T-helper 2 cell treated with Interferon-gamma antibody and Interleukin-4, amounts not matched to agents 100 ng/mL and 5 ng/mL, for 36 hours (primary cell): ENCODE measurements at regions not wholly inside any gene's neighbourhood (a gene's known extent, or its start where the extent isn't known, plus 50 kb on each side); places are given as distances from the start of the nearest gene placed in this dataset.

Experiments used
- intact Hi-C: fragments of 100-400 bp; cut with micrococcal nuclease; formaldehyde crosslinking; loops from one replicate; pipeline ENCODE4 v1.15.1; 2023

DNA sequence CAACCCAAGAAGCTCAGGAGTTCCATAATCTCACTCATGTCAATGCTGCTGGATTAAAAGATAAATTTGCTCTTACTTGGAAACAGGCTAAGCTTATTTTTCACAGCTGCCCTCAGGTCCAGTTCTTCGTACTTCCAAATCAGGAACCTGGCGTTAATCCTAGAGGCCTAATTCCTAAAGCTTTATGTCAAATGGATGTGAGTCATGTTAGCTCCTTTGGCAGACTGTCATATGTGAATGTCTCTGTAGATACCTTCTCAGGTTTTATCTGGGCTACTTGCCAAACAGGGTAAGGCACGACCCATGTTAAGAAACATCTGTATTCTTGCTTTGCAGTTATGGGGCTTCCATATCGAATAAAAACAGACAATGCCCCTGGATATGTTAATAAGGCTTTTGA is 504.6 kb downstream of the ALG10 start:
- intact Hi-C loops = no loop called here

DNA sequence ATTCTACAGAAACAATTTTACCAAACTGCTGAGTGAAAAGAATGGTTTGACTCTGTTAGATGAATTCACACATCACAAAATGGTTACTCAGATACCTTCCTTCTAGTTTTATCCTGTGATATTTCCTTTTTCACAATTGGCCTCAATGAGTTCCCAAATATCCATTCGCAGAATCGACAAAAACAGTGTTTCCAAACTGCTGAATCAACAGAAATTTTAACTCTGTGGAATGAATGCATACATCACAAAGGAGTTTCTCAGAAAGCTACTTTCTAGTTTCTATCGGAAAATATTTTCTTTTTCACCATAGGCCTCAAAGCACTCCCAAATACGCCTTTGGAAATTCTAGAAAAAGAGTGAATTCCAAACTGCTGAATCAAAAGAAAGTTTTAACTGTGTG is 525.0 kb downstream of the ALG10 start:
- intact Hi-C loops = no loop called here

DNA sequence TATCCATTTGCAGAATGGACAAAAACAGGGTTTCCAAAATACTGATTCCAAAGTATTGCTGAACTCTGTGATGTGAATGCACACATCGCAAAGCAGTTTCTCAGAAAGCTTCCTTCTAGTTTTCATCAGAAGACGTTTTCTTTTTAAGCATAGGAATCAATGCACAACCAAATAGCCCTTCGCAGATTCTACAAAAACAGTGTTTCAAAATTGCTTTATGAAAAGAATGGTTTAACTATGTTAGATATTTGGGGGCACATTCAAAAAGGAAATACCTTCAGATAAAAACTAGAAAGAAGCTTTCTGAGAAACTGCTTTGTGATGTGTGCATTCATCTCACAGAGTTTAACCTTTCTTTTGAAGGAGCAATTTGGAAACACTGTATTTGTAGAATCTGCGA is 569.7 kb downstream of the ALG10 start:
- intact Hi-C loops = no loop called here

DNA sequence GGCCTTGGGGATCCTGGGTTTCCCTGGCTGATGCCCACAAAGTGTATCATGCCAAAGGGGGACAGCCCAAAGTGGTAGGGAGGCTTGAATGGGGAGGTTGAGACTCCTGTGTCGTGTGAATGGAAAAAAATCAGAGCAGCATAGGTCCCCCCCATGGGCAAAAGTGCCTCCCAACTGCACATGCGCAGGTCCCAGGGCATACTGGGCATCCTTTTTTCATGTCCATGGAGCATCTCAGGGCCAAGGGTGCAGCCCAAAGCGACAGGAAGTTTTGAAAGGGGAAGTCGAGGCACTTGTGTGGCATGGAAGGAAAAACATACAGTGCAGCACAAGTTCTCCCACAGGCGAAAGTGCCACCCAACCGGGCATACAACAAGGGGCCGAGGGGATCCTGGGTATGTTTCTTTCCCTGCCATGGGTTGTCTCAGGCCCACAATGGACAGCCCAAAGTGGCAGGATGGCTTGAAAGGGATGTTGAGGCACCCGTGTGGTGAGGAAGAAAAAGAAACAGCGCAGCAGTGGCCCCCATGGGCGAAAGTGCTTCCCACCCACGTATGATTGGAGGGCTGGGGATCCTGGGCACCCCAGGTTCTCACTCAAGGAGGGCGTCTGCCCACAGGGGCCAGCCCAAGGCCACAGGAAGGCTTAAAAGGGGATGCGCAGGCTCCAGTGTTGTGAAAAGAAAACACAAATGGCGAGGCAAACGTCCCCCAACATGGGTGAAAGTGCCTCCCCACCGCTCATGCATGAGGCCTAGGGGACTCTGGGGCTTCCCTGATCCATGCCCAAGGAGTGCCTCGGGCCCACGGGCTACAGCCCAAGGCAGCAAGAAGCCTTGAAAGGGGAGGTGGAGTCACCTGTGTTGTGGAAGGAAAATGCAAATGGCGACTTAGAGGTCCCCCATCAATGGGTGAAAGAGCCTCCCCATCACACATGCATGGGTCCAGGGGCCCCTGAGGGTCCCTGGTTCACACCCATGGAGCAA is 573.7 kb downstream of the ALG10 start:
- intact Hi-C loops = no loop called here

DNA sequence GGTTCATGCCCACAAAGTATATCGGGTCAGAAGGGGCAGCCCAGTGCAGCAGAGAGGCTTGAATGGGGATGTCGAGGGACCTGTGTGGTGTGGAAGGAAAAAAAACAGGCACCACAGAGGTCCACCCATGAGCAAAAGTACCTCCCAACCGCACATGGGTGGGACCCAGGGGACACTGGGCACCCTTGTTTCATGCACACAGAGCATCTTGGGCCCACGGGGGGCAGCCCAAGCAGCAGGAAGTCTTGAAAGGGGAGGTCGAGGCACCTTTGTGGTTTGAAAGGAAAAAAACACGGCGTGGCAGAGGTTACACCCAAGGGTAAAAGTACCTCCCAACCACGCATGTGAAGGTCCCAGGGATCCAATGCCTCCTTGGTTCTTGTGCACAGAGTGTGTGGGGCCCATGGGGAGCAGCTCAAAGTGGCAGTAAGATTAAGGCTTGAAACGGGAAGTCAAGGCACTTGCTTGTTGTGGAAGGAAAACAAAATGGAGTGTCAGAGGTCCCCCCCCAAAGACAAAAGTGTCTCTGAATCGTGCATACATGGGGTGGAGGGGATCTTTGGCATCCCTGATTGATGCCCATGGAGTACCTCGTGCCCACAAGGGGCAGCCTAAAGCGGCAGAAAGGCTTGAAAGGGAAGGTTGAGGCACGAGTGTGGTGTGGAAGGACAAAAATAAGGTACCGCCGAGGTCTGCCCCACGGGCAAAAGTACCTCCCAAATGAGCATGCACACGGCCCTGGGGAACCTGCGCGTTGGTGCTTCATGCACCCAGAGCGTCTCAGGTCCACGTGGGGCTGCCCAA is 575.5 kb downstream of the ALG10 start:
- intact Hi-C loops = no loop called here

DNA sequence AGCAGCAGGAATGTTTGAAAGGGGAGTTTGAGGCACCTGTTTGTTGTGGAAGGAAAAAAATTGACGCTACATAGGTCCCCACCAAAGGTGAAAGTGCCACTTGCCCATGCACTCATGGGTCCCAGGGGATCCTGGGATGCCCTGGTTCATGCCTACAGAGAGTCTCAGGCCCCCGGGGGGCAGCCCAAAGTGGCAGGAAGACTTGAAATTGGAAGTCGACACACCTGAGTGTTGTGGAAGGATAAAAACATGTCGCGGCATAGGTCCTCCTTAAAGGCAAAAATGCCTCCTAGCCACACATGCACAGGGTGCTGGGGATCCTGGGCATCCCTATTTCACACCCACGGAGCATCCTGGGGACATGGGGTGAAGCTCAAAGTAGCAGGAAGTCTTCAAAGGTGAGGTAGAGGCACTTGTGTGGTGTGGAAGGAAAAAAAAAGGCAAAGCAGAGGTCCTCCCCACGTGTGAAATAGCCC is 576.1 kb downstream of the ALG10 start:
- intact Hi-C loops = no loop called here

DNA sequence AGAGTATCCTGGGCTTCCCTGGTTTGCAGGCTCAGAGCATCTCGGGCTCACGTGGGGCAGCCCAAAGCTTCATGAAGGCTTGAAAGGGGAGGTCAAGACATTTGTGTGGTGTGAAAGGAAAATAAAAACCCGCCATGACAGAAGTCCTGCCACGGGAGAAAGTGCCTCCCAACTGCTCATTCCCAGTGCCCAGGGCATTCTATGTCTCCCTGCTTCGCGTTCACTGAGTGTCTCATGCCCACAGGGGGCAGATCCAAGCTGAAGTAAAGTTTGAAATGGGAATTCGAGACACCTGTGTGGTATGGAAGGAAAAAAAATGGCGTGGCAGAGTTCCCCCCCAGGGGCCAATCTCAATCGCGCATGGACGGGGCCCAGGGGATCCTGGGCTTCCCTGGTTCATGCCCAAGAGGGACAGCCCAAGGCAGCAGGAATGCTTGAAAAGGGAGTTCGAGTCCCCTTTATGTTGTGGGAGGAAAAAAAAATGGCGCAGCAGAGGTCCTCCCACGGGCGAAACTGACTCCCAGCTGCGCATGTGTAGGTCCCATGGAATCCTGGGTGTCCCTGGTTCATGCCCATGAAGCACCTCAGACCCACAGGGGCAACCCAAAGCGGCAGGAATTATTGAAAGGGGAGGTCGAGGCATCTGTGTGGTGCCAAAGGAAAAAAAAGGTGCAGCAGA is 576.7 kb downstream of the ALG10 start:
- intact Hi-C loops = no loop called here

DNA sequence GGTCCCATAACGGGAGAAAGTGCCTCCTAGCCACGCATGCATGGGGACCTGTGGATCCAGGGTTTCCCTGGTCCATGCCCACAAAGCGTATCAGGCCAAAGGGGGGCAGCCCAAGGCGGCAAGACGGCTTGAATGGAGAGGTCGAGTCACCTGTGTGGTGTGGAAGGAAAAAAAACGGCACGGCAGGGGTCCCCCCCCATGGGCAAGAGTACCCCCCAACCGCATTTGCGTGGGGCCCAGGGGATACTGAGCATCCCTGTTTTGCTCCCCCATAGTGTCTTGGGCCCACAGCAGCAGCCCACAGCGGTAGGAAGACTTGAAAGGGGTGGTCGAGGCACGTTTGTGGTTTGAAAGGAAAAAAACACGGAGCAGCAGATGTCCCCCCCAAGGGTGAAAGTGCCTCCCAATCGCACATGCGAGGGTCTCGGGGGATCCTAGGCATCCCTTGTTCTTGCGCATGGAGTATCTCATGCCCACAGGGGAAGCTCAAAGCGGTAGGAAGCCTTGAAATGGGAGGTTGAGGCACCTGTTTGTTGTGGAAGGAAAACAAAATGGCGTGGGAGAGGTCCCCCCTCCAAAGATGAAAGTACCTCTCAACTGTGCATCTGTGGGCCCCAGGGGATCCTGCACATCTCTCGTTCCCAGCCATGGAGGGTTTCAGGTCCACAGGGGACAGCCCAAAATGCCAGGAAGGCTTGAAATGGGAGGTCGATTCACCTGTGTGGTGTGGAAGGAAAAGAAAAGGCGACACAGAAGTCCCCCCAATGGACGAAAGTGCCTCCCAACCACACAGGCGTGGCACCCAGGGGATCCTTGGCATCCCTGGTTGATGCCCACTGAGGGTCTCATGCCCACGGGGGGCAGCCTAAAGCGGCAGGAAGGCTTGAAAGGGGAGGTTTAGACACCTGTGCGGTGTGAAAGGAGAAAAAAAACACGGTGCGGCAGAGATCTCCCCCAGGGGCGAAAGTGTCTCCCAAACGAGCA is 577.5 kb downstream of the ALG10 start:
- intact Hi-C loops = no loop called here

DNA sequence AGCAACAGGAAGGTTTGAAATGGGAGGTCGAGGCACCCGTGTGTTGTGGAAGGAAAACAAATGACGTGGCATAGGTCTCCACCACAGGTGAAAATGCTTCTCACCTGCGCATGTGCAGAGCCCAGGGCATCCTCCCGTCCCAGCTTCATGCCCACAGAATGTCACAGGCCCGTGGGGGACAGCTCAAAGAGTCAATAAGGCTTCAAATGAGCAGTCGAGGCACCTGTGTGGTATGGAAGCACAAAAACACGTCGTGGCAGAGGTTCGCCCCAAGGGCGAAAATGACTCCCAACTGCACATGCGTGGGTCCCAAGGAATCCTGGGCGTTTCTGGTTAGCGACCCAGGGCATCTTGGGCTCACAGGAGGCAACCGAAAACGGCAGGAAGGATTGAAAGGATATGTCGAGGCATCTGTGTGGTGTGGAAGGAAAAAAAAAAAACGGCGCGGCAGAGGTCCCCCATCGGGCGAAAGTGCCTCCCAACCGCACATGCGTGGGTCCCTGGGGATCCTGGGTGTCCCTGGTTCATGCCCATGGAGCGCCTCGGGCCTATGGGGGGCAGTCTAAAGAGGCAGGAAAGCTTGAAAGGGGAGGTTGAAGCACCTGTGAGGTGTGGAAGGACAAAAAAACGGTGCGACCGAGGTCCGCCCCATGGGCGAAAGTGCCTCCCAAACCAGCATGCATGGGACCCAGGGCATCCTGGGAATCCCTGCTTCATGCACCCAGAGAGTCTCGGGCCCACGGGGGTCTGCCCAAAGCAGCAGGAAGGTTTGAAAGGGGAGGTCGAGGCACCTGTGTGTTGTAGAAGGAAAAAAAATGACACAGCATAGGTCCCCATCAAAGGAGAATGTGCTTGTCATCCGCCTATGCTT is 578.5 kb downstream of the ALG10 start:
- intact Hi-C loops = no loop called here

DNA sequence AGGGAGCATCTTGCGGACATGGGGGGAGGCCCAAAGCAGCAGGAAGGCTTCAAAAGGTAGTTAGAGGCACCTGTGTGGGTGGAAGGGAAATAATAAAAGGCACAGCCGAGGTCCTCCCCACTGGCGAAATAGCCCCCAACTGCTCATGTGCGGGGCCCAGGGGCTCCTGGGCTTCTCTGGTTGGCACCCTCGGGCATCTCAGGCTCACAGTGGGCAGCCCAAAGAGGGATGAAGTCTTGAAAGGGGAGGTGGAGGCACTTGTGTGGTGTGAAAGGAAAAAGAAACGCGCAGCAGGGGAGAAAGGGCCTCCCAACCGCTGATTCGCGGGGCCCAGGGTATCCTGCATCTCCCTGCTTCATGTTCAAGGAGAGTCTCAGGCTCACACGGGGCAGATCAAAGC is 579.4 kb downstream of the ALG10 start:
- intact Hi-C loops = no loop called here

DNA sequence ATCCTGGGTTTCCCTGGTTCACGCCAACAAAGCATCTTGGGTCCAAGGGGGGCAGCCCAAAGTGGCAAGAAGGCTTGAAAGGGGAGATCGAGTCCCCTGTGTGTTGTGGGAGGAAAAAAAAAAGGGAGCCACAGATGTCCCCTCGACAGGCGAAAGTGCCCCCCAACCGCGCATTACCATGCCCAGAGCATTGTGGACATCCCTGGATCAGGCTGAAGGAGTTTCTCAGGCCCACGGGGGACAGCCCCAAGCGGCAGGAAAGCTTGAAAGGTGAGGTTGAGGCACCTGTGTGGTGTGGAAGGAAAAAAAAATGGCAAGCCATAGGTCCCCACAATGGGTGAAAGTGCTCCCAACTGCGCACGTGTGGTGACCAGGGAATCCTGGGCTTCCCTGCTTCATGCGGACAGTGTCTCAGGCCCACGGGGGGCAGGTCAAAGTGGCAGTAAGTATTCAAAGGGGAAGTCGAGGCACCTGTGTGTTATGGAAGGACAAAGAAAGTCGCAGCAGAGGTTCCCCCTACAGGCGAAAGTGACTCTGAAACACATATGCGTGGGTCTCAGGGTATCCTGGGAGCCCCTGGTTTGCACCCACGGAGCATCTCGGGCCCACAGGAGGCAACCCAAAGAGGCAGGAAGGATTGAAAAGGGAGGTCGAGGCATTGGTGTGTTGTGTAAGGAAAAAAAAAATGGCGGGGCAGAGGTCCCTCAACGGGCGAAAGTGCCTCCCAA is 580.1 kb downstream of the ALG10 start:
- intact Hi-C loops = no loop called here

DNA sequence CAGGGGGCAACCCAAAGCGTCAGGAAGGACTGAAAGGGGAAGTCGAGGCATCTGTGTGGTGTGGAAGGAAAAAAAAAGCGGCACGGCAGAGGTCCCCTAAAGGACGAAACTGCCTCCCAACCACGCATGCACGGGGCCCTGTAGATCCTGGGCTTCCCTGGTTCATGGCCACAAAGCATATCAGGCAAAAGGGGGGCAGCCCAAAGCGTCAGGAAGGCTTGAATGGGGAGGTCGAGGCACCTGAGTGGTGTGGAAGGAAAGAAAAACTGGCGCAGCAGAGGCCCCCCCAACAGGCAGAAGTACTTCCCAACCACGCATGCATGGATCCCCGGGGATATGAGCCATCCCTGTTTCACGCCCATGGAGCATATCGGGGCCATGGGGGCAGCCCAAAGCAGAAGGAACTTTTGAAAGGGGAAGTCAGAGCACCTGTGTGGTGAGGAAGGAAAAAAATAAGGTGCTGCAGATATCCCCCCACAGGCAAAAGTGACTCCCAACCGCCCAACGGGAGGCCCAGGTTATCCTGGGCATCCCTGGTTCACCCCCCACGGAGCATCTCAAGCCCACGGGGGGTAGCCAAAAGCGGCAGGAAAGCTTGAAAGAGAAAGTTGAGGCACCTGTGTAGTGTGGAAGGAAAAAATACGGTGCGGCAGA is 581.2 kb downstream of the ALG10 start:
- intact Hi-C loops = no loop called here

DNA sequence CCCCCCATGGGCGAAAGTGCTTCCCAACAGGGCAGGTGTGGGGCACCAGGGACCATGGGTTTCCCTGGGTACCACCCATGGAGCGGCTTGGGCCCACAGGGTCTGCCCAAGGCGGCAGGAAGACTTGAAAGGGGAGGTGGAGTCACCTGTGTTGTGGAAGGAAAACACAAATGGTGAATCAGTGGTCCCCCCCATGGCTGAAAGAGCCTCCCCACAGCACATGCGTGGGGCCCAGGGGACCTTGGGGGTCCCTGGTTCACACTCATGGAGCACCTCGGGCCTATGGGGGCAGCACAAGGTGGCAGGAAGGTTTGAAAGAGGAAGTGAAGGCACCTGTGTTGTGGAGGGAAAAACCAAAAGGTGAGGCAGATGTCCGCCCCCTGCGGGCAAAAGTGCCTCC is 581.9 kb downstream of the ALG10 start:
- intact Hi-C loops = no loop called here

DNA sequence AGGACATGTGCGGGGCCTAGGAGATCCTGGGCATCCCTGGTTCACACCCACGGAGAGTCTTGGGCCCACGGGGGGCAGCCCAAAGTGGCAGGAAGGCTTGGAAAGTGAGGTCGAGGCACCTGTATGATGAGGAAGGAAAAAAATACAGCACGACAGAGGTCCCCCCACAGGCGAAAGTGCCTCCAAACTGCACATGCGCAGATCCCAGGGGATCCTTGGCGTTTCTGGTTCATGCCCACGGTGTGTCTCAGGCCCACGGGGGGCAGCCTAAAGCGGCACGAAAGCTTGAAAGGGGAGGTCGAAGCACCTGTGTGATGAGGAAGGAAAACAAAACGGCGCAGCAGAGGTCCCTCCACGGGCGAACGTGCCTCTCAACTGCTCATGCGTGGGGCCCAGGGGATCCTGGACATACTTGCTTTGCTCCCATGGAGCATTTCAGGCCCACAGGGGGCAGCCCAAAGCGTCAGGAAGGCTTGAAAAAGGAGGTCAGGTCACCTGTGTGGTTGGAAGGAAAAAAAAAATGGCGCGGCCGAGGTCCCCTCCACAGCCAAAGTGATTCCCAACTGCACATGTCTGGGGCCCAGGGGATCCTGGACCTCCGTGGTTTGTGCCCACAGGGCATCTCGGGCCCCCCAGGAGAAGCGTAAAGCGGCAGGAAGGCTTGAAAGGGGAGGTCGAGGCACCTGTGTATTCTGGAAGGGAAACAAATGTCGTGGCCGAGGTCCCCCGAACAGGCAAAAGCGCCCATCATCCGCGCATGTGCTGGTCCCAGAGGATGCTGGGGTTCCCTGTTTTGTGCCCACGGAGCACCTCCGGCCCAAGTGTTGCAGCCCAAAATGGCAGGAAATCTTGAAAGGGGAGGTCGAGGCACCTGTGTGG is 582.6 kb downstream of the ALG10 start:
- intact Hi-C loops = no loop called here

DNA sequence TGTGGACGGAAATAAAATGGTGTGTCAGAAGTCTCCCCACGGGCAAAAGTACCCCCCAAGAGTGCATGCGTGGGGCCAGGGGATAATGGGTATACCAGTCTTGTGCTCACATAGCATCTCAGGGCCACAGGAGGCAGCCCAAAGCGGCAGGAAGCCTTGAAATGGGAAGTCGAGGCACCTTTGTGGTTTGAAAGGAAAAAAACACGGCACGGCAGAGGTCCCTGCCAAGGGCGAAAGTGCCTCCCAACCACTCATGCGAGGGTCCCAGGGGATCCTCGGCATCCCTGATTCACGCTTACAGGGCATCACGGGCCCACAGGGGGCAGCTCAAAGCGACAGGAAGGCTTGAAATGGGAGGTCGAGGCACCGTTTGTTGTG is 583.2 kb downstream of the ALG10 start:
- intact Hi-C loops = no loop called here

DNA sequence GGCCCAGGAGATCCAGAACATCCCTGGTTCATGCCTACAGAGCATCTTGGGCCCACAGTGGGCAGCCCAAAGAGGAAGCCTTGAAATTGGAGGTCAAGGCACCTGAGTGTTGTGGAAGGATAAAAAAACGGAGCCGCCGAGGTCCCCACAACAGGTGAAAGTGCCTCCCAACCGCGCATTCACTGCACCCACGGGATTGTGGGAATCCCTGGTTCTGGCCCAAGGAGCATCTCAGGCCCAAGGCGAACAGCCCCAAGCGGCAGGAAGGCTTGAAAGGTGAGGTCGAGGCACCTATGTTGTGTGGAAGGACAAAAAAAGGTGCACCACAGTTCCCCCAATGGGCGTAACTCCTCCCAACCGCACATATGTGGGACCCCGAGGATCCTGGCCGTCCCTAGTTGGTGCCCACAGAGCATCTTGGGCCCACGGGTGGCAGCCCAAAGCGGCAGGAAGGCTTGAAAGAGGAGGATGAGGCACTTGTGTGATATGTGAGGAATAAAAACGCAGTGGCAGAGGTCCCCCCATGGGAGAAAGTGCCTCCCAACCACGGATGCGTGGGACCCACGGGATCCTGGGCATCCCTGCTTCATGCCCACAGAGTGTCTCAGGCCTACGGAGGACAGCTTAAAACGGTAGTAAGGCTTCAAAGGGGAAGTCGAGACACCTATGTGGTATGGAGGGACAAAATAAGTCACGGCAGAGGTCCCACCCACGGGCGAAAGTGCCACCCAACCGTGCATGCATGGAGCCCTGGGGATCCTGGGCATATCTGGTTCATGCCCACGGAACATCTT is 583.9 kb downstream of the ALG10 start:
- intact Hi-C loops = no loop called here
